ENCODE measurements at regions not wholly inside any gene's neighbourhood (a gene's known extent, or its start where the extent isn't known, plus 50 kb on each side); places are given as distances from the start of the nearest gene placed in this dataset.
A peak's percentile ranks its signal among the peaks of the same experiment; 100 is the strongest.

- ChIA-PET CTCF (interaction anchor here (0.7 to 2.3 kb wide), 3 partner anchors 179 to 241 kb away, joined by 3 to 14 read pairs (median 4); no protein-coding TSS in a partner anchor), POLR2A (no interaction called here)
- H3K4me1 ChIP-seq (ENCODE audit: control insufficient read depth, insufficient read depth, low read length), result no peaks in the 10 kb centered on the region
- TF ChIP-seq CTCF (IDR thresholded peaks at IDR 0.05), result no peak
- no peak for TF ChIP-seq REST (IDR thresholded peaks at IDR 0.05; ENCODE audit: insufficient read depth in 1 of 2, low read depth in 2 of 2, low read length in 1 of 2)
- no peak for TF ChIP-seq SIN3A (IDR thresholded peaks at IDR 0.05; ENCODE audit: borderline replicate concordance, insufficient read depth, low read depth, low read length)
- no peak for TF ChIP-seq POLR2AphosphoS5 (IDR thresholded peaks at IDR 0.05; ENCODE audit: low read depth, low read length)
- TF ChIP-seq TCF7L2 (IDR thresholded peaks at IDR 0.05; ENCODE audit: low read depth, low read length), result no peak
- intact Hi-C loops (cut with micrococcal nuclease; ENCODE audit: unreplicated experiment), result loop anchor here (1.0 to 10.0 kb wide), 3 partner anchors 126 to 231 kb away; no protein-coding TSS in a partner anchor
- no TSS peak for BruUV-seq (replicated peaks)
- no peak for DNase-seq (ENCODE audit: low read depth, low spot score)
- H3K27ac ChIP-seq (ENCODE audit: low read length), result no peak overlapping the region
- H3K27me3 ChIP-seq (ENCODE audit: control insufficient read depth, insufficient read depth, low read length), result peaks cover 13% of the 10 kb centered on the region
- no peak overlapping the region for H3K4me3 ChIP-seq (ENCODE audit: low read depth in 2 of 2, low read length in 2 of 2)
- in situ Hi-C loops (cut with HindIII; ENCODE audit: low pct_unique_long_range_greater_than_20kb, low sequenced_read_pairs), result no loop called here
- H3K36me3 ChIP-seq (ENCODE audit: control insufficient read depth, insufficient read depth, low read length), result no peaks in the 10 kb centered on the region
- no peaks in the 10 kb centered on the region for H3K9me3 ChIP-seq (ENCODE audit: control insufficient read depth, insufficient read depth, low read depth, low read length)
- no peak for ATAC-seq
Measured at GRCh38 chr18:24725644-24726415, 265.4 kb downstream of the HRH4 start.

GRCh38 chr18:24726727-24727492, 266.5 kb downstream of the HRH4 start:
- Histone ChIP-seq H3K4me3 (ENCODE audit: low read depth in 2 of 2, low read length in 2 of 2) (peak overlapping the region; percentile 6 to 31; a peak in 3 of 4 replicates), H3K27me3 (ENCODE audit: control insufficient read depth, insufficient read depth, low read length) (peaks cover 13% of the 10 kb centered on the region), H3K4me1 (ENCODE audit: control insufficient read depth, insufficient read depth, low read length) (no peaks in the 10 kb centered on the region), H3K36me3 (ENCODE audit: control insufficient read depth, insufficient read depth, low read length) (no peaks in the 10 kb centered on the region), H3K27ac (ENCODE audit: low read length) (no peak overlapping the region), H3K9me3 (ENCODE audit: control insufficient read depth, insufficient read depth, low read depth, low read length) (no peaks in the 10 kb centered on the region)
- intact Hi-C loops (cut with micrococcal nuclease; ENCODE audit: unreplicated experiment) (loop anchor here (1.0 to 10.0 kb wide), 3 partner anchors 127 to 232 kb away; no protein-coding TSS in a partner anchor), in situ Hi-C loops (cut with HindIII; ENCODE audit: low pct_unique_long_range_greater_than_20kb, low sequenced_read_pairs) (no loop called here)
- TF ChIP-seq CTCF (IDR thresholded peaks at IDR 0.05) (peak; percentile 91), REST (IDR thresholded peaks at IDR 0.05; ENCODE audit: insufficient read depth in 1 of 2, low read depth in 2 of 2, low read length in 1 of 2) (no peak), TCF7L2 (IDR thresholded peaks at IDR 0.05; ENCODE audit: low read depth, low read length) (no peak)
- peak; percentile 28 for DNase-seq (ENCODE audit: low read depth, low spot score)
- no TSS peak for BruUV-seq (replicated peaks)
- CTCF ChIA-PET, result interaction anchor here (0.6 to 2.3 kb wide), 3 partner anchors 127 to 183 kb away, joined by 3 to 14 read pairs (median 3); no protein-coding TSS in a partner anchor
- ATAC-seq, result peak; percentile 87
- POLR2A ChIA-PET, result interaction anchor here (0.6 kb wide), 1 partner anchor 71 kb away, joined by 3 read pairs; no protein-coding TSS in a partner anchor
